ENCODE measurements at regions not wholly inside any gene's neighbourhood (a gene's known extent, or its start where the extent isn't known, plus 50 kb on each side); places are given as distances from the start of the nearest gene placed in this dataset.

DNA sequence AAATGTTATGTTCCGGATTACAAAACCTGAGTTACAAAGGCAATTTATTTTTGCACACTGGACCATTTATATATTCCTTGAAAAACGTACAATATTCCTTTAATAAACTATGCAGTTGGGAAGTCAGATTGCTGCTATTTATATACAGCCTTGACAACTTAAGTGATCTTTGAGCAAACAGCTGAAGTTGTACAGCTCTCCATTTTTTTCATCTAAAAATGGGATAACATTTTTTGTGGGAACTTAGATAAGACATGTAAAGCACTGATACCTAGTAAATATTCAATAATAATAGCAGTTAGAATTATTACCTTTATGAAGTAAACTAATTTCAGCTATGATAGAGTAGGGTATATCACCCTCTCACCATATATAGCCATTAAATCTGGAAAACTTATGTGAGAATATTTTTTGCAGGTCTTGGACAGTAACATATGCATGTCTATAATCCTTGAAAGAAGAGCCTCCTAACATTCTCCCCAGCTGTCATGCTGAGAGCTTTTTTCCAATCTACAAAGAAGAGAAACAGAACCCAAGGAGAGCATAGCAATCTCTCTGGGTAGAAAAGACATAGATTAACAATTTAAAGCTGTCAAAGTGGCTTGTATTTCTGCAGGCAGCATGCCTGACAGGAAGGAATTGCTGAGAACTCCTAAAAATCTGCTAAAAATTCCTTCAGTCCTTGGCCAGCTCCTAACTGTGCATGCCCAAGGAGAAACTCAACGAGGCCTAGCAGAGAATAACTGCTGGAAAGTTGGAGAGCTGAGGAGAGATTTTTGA, 326.0 kb downstream of the CRPPA start (continued):
- TF ChIP-seq, protein P1, sequence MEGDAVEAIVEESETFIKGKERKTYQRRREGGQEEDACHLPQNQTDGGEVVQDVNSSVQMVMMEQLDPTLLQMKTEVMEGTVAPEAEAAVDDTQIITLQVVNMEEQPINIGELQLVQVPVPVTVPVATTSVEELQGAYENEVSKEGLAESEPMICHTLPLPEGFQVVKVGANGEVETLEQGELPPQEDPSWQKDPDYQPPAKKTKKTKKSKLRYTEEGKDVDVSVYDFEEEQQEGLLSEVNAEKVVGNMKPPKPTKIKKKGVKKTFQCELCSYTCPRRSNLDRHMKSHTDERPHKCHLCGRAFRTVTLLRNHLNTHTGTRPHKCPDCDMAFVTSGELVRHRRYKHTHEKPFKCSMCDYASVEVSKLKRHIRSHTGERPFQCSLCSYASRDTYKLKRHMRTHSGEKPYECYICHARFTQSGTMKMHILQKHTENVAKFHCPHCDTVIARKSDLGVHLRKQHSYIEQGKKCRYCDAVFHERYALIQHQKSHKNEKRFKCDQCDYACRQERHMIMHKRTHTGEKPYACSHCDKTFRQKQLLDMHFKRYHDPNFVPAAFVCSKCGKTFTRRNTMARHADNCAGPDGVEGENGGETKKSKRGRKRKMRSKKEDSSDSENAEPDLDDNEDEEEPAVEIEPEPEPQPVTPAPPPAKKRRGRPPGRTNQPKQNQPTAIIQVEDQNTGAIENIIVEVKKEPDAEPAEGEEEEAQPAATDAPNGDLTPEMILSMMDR (conservative IDR thresholded peaks at IDR 0.05; ENCODE audit: low read depth in 2 of 2), result no peak
- TF ChIP-seq CREB1 (CRISPR knock-in tag; IDR thresholded peaks at IDR 0.05; ENCODE audit: low read depth) (no peak), EZH2phosphoT487 (IDR thresholded peaks at IDR 0.05; ENCODE audit: unreplicated experiment) (no peak)

DNA sequence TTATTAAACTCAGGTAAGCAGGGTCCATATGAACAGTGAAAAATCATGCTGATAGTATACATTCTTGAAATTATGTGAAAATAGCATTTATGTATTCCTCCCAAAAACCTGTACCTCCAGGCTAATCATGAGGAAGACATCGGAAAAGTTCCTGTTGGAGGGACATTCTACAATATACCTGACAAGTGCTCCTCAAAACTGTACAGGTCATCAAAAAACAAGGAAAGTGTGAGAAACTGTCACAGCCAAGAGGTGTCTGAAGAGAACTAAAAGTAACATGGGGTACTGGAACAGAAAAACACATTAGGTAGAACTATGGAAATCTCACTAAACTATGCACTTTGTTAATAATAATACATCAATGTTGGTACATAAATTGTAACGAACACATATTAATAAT, 326.7 kb downstream of the CRPPA start:
- Mint-ChIP-seq H3K4me3 (no peak overlapping the region), H3K36me3 (ENCODE audit: low read depth) (no peaks in the 10 kb centered on the region), H3K4me1 (peaks cover 13% of the 10 kb centered on the region; the same call in 2 of the 3 replicates), H3K27me3 (ENCODE audit: insufficient read depth, low read depth, poor library complexity) (no peaks in the 10 kb centered on the region), H3K27ac (no peak overlapping the region), H3K9me3 (no peaks in the 10 kb centered on the region)
- ATAC-seq (no peak), DNase-seq (ENCODE audit: low spot score) (no peak)
- H3K9me2 ChIP-seq (ENCODE audit: insufficient read depth), result no peaks in the 10 kb centered on the region
- H3K36me3 ChIP-seq (ENCODE audit: insufficient read depth), result no peaks in the 10 kb centered on the region
- H3F3A ChIP-seq (replicated peaks; ENCODE audit: low read depth), result no peaks in the 10 kb centered on the region
- H3K4me3 ChIP-seq, result no peak overlapping the region
- H3K27ac ChIP-seq (ENCODE audit: low read depth), result no peak overlapping the region
- H3K79me2 ChIP-seq (replicated peaks; ENCODE audit: insufficient read depth), result no peaks in the 10 kb centered on the region
- no peaks in the 10 kb centered on the region; the same call in 1 of the 2 replicates for H3K4me1 ChIP-seq (ENCODE audit: insufficient read depth)
- no peaks in the 10 kb centered on the region for H4K20me1 ChIP-seq (replicated peaks; ENCODE audit: insufficient read depth)
- no peak overlapping the region for H2AFZ ChIP-seq
- H3K4me2 ChIP-seq, result no peak overlapping the region
- H3K27me3 ChIP-seq (ENCODE audit: insufficient read depth), result no peaks in the 10 kb centered on the region
- TF ChIP-seq EZH2phosphoT487 (IDR thresholded peaks at IDR 0.05; ENCODE audit: unreplicated experiment) (no peak), POLR2AphosphoS5 (IDR thresholded peaks at IDR 0.05; ENCODE audit: low read depth) (no peak), NANOG (IDR thresholded peaks at IDR 0.05; ENCODE audit: borderline replicate concordance) (no peak), CREB1 (CRISPR knock-in tag; IDR thresholded peaks at IDR 0.05; ENCODE audit: low read depth) (no peak), ZNF114 (CRISPR knock-in tag; IDR thresholded peaks at IDR 0.05) (no peak), JUNB (IDR thresholded peaks at IDR 0.05; ENCODE audit: unreplicated experiment) (no peak)
- TF ChIP-seq, protein P2, sequence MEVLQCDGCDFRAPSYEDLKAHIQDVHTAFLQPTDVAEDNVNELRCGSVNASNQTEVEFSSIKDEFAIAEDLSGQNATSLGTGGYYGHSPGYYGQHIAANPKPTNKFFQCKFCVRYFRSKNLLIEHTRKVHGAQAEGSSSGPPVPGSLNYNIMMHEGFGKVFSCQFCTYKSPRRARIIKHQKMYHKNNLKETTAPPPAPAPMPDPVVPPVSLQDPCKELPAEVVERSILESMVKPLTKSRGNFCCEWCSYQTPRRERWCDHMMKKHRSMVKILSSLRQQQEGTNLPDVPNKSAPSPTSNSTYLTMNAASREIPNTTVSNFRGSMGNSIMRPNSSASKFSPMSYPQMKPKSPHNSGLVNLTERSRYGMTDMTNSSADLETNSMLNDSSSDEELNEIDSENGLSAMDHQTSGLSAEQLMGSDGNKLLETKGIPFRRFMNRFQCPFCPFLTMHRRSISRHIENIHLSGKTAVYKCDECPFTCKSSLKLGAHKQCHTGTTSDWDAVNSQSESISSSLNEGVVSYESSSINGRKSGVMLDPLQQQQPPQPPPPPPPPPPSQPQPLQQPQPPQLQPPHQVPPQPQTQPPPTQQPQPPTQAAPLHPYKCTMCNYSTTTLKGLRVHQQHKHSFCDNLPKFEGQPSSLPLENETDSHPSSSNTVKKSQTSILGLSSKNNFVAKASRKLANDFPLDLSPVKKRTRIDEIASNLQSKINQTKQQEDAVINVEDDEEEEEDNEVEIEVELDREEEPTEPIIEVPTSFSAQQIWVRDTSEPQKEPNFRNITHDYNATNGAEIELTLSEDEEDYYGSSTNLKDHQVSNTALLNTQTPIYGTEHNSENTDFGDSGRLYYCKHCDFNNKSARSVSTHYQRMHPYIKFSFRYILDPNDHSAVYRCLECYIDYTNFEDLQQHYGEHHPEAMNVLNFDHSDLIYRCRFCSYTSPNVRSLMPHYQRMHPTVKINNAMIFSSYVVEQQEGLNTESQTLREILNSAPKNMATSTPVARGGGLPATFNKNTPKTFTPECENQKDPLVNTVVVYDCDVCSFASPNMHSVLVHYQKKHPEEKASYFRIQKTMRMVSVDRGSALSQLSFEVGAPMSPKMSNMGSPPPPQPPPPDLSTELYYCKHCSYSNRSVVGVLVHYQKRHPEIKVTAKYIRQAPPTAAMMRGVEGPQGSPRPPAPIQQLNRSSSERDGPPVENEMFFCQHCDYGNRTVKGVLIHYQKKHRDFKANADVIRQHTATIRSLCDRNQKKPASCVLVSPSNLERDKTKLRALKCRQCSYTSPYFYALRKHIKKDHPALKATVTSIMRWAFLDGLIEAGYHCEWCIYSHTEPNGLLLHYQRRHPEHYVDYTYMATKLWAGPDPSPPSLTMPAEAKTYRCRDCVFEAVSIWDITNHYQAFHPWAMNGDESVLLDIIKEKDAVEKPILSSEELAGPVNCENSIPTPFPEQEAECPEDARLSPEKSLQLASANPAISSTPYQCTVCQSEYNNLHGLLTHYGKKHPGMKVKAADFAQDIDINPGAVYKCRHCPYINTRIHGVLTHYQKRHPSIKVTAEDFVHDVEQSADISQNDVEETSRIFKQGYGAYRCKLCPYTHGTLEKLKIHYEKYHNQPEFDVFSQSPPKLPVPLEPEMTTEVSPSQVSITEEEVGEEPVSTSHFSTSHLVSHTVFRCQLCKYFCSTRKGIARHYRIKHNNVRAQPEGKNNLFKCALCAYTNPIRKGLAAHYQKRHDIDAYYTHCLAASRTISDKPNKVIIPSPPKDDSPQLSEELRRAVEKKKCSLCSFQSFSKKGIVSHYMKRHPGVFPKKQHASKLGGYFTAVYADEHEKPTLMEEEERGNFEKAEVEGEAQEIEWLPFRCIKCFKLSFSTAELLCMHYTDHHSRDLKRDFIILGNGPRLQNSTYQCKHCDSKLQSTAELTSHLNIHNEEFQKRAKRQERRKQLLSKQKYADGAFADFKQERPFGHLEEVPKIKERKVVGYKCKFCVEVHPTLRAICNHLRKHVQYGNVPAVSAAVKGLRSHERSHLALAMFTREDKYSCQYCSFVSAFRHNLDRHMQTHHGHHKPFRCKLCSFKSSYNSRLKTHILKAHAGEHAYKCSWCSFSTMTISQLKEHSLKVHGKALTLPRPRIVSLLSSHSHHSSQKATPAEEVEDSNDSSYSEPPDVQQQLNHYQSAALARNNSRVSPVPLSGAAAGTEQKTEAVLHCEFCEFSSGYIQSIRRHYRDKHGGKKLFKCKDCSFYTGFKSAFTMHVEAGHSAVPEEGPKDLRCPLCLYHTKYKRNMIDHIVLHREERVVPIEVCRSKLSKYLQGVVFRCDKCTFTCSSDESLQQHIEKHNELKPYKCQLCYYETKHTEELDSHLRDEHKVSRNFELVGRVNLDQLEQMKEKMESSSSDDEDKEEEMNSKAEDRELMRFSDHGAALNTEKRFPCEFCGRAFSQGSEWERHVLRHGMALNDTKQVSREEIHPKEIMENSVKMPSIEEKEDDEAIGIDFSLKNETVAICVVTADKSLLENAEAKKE (CRISPR knock-in tag; IDR thresholded peaks at IDR 0.05), result no peak
- TF ChIP-seq, protein P1 (conservative IDR thresholded peaks at IDR 0.05; ENCODE audit: low read depth in 2 of 2), result no peak
- TF ChIP-seq, protein P3, sequence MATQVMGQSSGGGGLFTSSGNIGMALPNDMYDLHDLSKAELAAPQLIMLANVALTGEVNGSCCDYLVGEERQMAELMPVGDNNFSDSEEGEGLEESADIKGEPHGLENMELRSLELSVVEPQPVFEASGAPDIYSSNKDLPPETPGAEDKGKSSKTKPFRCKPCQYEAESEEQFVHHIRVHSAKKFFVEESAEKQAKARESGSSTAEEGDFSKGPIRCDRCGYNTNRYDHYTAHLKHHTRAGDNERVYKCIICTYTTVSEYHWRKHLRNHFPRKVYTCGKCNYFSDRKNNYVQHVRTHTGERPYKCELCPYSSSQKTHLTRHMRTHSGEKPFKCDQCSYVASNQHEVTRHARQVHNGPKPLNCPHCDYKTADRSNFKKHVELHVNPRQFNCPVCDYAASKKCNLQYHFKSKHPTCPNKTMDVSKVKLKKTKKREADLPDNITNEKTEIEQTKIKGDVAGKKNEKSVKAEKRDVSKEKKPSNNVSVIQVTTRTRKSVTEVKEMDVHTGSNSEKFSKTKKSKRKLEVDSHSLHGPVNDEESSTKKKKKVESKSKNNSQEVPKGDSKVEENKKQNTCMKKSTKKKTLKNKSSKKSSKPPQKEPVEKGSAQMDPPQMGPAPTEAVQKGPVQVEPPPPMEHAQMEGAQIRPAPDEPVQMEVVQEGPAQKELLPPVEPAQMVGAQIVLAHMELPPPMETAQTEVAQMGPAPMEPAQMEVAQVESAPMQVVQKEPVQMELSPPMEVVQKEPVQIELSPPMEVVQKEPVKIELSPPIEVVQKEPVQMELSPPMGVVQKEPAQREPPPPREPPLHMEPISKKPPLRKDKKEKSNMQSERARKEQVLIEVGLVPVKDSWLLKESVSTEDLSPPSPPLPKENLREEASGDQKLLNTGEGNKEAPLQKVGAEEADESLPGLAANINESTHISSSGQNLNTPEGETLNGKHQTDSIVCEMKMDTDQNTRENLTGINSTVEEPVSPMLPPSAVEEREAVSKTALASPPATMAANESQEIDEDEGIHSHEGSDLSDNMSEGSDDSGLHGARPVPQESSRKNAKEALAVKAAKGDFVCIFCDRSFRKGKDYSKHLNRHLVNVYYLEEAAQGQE (IDR thresholded peaks at IDR 0.05; ENCODE audit: unreplicated experiment), result no peak

Measured in GM23338 (cell line).